Endodermal cell (in vitro differentiated cells): ENCODE measurements at regions not wholly inside any gene's neighbourhood (a gene's known extent, or its start where the extent isn't known, plus 50 kb on each side); places are given as distances from the start of the nearest gene placed in this dataset.

Source experiments
- DNase-seq: peaks from one replicate; pipeline ENCODE4 v3.0.0-alpha.2; 2017
- H3K27ac ChIP-seq: 2 replicates; pipeline ENCODE4 v1.5.1; 2013; ENCODE audit warnings: mild to moderate bottlenecking, low read depth, low read length, moderate library complexity
- H3K27me3 ChIP-seq: 2 replicates; pipeline ENCODE4 v1.6.1; 2013; ENCODE audit warnings: mild to moderate bottlenecking, low read length, moderate library complexity; ENCODE audit not compliant: insufficient read depth, control insufficient read depth, poor library complexity, severe bottlenecking
- H3K36me3 ChIP-seq: 2 replicates; pipeline ENCODE4 v1.7.0; 2013; ENCODE audit warnings: mild to moderate bottlenecking, low read length, moderate library complexity; ENCODE audit not compliant: control insufficient read depth, insufficient read depth
- H3K4me1 ChIP-seq: one replicate; pipeline ENCODE4 v1.7.0; 2013; ENCODE audit warnings: low read length; ENCODE audit not compliant: control insufficient read depth, insufficient read depth
- H3K4me3 ChIP-seq: 2 replicates; pipeline ENCODE4 v1.5.1; 2013; ENCODE audit warnings: mild to moderate bottlenecking, low read length, moderate library complexity
- H3K9ac ChIP-seq: 2 replicates; pipeline ENCODE4 v1.6.1; 2013; ENCODE audit warnings: mild to moderate bottlenecking, low read length, moderate library complexity; ENCODE audit not compliant: poor library complexity, severe bottlenecking; ENCODE audit errors: extremely low read depth
- H3K9me3 ChIP-seq: 2 replicates; pipeline ENCODE4 v1.6.1; 2013; ENCODE audit warnings: mild to moderate bottlenecking, low read length, moderate library complexity; ENCODE audit not compliant: control insufficient read depth
- H3K27ac Mint-ChIP-seq: 2 replicates; pipeline ENCODE4 v1.8.0; 2020; ENCODE audit warnings: mixed read lengths
- H3K27me3 Mint-ChIP-seq: 2 replicates; pipeline ENCODE4 v1.8.0; 2021; ENCODE audit warnings: mild to moderate bottlenecking, mixed read lengths; ENCODE audit not compliant: insufficient read depth
- H3K36me3 Mint-ChIP-seq: 2 replicates; pipeline ENCODE4 v1.8.0; 2020; ENCODE audit warnings: low read depth, mixed read lengths
- H3K4me1 Mint-ChIP-seq: 2 replicates; pipeline ENCODE4 v1.8.0; 2020; ENCODE audit warnings: mixed read lengths
- H3K4me3 Mint-ChIP-seq: 2 replicates; pipeline ENCODE4 v1.8.0; 2020; ENCODE audit warnings: mild to moderate bottlenecking, moderate library complexity, mixed read lengths
- H3K9me3 Mint-ChIP-seq: 2 replicates; pipeline ENCODE4 v1.8.0; 2020; ENCODE audit warnings: mild to moderate bottlenecking, mixed read lengths
- CTCF ChIP-seq: fragments of 200-600 bp; sonication (generic); conservative IDR thresholded peaks from 2 replicates; pipeline ENCODE4 v1.5.0; 2021; ENCODE audit warnings: antibody characterized with exemption, mild to moderate bottlenecking
- WGBS, 2 experiments: methylation state at CpG; one replicate each; pipeline versions ENCODE4 v1.1.5 to v1.1.7; 2013; ENCODE audit warnings: missing lambda C conversion rate in 2 of 2, mixed read lengths in 1 of 2; ENCODE audit not compliant: insufficient coverage in 1 of 2, insufficient read length in 1 of 2; 5-methylcytosine and 5-hydroxymethylcytosine counted together

DNA sequence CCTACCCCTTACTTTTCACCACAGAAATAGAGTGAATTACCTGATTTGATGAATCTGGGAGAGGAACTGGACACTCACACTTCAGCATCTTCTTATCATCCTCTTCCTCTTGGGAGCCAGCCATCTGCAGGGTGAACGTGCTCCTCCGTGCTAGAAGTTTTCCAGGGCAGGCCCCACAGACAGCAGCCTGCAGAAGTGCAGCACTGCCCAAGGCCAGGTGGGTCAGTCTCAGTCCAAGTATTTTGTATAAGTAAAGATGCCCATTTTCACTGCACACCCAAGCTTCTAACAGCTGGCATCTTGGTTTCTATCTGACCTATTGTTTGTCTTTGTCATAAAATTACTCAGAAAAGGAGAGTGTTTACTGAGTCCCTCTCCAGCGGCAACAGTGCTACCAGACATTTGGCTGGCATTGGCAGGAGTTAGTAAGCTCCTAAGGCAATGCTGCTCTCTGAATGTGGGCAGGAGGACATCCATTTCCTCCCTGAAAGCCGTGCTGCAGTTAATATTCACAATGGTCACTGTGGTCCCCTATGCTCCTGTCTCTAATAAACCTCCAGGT is 222.6 kb upstream of the CTAGE1 start:
- Mint-ChIP-seq H3K27ac (no peak overlapping the region), H3K9me3 (peaks cover 8% of the 10 kb centered on the region), H3K4me3 (no peak overlapping the region), H3K36me3 (no peaks in the 10 kb centered on the region), H3K4me1 (no peaks in the 10 kb centered on the region), H3K27me3 (peaks cover 6% of the 10 kb centered on the region)
- Histone ChIP-seq H3K9me3 (no peaks in the 10 kb centered on the region), H3K27ac (no peak overlapping the region), H3K36me3 (no peaks in the 10 kb centered on the region), H3K27me3 (no peaks in the 10 kb centered on the region), H3K4me1 (no peaks in the 10 kb centered on the region), H3K4me3 (no peak overlapping the region), H3K9ac (no peak overlapping the region)
- 91 to 94% methylated on average over 2 to 4 of the region's 4 CpGs for WGBS, 2 experiments
- TF ChIP-seq CTCF = no peak
- DNase-seq = no peak

GRCh38 chr18:22641958-22642357 is 224.2 kb upstream of the CTAGE1 start:
- no peaks in the 10 kb centered on the region for H3K36me3 ChIP-seq
- no peaks in the 10 kb centered on the region for H3K9me3 ChIP-seq
- H3K27ac Mint-ChIP-seq = no peak overlapping the region
- no peaks in the 10 kb centered on the region for H3K4me1 Mint-ChIP-seq
- H3K4me1 ChIP-seq = no peaks in the 10 kb centered on the region
- no peak for DNase-seq
- H3K9ac ChIP-seq = no peak overlapping the region
- no peak overlapping the region for H3K27ac ChIP-seq
- no peak for TF ChIP-seq CTCF
- no peaks in the 10 kb centered on the region for H3K9me3 Mint-ChIP-seq
- peaks cover 6% of the 10 kb centered on the region for H3K27me3 Mint-ChIP-seq
- H3K4me3 ChIP-seq = no peak overlapping the region
- no peaks in the 10 kb centered on the region for H3K36me3 Mint-ChIP-seq
- 92 to 94% methylated on average over 4 of the region's 4 CpGs for WGBS, 2 experiments
- H3K4me3 Mint-ChIP-seq = no peak overlapping the region
- H3K27me3 ChIP-seq = no peaks in the 10 kb centered on the region

DNA sequence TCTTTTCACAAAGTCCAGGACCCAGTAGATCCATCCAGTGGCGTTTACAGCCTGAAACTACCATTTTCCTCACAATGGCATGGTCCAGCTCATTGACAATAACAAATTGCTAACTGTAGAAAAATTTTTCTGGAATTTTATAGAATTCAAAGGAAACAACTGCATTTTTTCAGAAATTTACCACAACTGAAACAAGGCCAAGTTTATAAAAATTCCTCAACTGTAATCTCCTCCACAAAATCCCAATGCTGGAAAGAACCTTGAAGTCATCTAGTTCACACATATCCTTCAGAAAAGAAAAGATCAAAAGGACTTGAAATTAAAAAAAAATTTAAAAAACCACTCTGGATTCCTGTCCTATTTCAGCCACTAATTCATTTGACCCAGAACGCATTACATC is 226.0 kb upstream of the CTAGE1 start:
- no peak overlapping the region for H3K4me3 ChIP-seq
- H3K9ac ChIP-seq = no peak overlapping the region
- no peak for TF ChIP-seq CTCF
- DNase-seq = no peak
- no peaks in the 10 kb centered on the region for H3K27me3 ChIP-seq
- Mint-ChIP-seq H3K36me3 (no peaks in the 10 kb centered on the region), H3K27me3 (no peaks in the 10 kb centered on the region), H3K4me1 (no peaks in the 10 kb centered on the region), H3K27ac (no peak overlapping the region), H3K4me3 (no peak overlapping the region), H3K9me3 (no peaks in the 10 kb centered on the region)
- no peaks in the 10 kb centered on the region for H3K9me3 ChIP-seq
- H3K27ac ChIP-seq = no peak overlapping the region
- WGBS, 2 experiments = 92 to 100% methylated on average over 2 of the region's 2 CpGs
- no peaks in the 10 kb centered on the region for H3K4me1 ChIP-seq
- H3K36me3 ChIP-seq = no peaks in the 10 kb centered on the region
